Activated CD8-positive, alpha-beta memory T cell treated with anti-CD3 and anti-CD28 coated beads, Interleukin-2, amount 50 U/mL, for 4 hours (primary cell): ENCODE measurements at regions not wholly inside any gene's neighbourhood (a gene's known extent, or its start where the extent isn't known, plus 50 kb on each side); places are given as distances from the start of the nearest gene placed in this dataset.

Experiments
- DNase-seq: peaks from one replicate; pipeline ENCODE4 v3.0.0-alpha.2; 2020

DNA sequence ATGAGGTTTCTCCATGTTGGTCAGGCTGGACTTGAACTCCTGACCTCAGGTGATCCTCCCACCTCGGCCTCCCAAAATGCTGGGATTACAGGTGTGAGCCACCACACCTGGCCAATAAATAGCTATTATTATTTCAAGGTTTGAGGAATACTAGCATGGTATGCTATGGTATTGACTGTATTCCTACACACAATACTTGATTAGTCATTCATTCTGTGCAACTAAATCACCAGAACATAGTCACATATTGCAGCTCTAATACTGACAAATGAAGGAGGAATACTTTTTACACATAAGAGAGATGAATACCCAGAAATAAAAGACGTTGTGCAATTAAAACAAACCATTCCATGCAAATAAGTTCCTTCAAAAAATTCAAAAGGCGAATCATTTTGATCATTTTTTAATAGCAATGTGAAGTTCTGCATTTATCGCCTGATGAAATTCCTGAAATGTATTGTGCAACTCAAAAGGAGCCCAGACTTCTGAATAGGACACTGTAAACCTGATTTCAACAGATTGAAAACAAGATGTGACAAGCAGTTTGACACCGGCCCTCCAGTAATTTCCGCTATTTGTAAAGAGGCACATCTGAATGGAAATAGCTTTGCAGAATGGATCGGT is 687.4 kb upstream of the SEMA6A start:
- DNase-seq: no peak

DNA sequence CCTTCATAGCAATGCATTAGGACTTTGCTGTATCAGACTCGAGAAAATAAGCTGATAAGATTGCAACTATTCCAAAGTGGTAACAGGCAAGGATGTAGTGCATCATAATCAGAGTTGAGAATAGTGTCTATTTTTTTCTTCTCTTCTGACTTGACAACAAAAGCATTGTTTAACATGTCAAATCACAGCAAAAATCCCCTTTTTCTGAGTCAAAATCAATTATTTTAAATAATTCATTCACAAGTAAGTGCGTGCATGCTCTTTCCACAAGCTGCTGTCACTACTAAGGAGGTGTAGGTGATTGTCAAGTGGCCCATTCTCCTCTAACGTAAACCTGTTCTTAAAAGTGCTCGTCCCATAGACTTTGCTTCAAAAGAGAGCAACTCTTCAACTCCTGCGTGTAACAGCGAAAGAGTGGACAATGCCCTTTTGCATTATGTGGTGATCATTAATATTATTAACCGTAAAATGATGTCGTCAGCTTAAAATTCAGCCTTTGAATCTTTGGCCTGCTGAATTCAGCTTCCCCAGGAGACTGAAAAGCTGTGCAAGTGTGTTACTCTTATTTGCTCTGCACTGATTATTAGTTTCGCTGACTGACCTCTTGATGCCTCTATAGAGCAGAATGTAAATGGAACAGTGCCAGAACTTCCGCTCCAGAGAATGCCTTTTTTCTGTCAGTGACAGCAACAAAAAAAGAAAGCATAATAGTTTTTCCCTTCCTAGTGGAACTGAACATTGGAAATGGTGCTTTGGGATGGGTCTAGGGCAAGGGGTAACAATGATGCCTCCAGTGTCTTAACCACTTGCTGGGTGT is 680.8 kb upstream of the SEMA6A start:
- no peak for DNase-seq

DNA sequence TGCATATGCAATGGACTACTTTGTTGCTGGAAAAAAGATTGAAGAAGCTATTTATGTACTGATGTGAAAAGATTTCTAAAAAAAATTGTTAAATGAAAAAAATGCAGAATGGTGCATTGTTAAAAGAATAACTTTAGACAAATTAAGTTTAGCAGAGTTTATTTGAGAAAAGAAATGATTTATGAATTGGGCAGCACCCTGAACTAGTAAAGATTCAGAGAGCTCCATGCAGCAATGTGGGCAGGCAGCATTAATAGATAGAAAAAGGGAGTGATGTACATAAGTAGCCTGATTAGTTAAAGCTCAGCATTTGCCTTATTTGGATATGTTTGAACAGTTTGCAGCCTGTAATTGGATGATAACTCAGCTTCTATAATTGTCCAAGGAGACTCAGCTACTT is 677.9 kb upstream of the SEMA6A start:
- DNase-seq: no peak

DNA sequence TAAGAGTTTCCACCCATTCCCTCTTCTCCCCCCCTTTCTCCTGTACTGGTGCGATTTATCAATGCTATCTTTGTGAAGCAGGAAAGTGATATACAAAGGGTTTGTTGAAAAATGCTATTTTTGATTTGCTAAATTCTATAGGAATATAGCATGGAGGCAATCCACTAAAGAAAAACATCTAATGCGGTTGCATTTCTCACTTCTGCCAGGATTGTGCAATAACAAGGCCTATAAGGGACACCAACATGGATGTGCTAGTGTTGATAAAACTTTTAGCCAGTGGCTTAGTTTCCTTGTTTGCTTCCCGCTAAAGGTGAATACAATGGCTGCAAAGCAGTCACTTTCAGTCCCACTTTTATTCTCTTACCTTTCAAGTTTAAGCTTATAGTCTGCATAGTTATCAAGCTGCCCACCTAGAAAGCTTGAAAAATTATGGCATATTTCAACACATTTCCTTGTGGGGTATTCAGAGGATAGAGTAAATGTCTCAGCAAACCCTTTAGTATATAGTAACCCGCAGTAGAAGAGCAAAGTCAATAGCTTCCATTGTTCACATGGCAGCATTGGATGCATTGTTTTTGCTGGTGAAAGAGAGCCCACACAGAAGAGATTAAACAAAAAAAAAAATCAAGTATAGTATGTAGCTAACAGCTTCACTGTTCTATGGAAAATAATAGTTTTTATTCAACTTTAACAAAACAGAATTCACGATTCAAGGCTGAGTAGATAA is 674.6 kb upstream of the SEMA6A start:
- DNase-seq: no peak

DNA sequence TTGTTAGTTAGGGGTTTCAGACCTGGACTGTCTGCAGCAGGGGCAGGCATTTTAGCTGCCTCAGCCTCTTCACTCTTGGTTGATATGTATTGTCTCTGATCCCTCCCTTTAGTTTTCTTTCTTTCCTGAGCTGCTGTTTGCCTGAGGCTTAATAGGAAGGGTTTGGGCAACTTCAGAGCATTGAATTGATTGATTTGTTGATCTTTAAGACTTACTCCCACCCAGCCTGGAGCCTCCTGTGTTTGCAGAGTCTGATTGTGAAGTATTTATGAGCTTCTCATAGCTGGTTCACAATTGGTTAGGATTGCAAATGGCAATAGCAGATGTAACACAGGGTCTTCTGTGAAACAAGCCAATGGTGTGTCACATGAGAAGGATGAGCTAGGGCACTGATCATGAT is 671.8 kb upstream of the SEMA6A start:
- no peak for DNase-seq

DNA sequence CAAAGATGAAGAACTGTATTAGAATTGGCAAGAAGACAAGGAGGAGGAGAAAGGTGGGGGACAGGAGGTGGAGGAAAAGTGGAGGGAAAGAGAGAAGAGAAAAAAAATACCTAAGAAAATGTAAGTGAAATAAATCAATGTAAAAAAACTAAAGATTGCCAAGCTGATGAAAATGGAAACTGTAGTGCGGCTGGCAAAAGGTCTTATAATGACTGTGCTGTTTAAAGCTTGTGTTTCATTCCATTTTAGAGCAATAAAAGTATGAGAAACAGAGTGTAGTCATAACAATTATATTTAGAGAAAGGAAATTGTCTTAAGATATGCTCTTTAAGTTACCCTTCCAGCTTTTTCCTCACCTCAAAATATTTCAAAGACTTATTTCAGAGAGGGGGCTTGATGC is 670.5 kb upstream of the SEMA6A start:
- DNase-seq: no peak

DNA sequence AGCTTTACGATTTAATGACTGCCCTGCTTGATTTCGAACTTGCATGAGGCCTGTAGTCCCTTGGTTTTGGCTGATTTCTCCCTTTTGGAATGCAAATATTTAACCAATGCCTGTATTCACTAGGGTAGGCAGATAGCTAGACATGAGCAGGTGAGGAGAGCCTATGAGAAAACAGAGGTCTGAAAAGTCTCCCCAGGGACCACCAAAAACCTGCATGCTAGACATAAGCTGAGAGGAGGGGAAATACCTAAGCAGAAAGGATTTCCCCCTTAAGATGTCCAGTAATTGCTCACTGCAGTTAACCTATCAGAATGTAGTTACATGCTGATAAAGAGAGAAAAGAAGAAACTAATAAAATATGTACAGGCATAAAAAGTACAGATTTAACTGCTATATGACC is 667.4 kb upstream of the SEMA6A start:
- DNase-seq: no peak

DNA sequence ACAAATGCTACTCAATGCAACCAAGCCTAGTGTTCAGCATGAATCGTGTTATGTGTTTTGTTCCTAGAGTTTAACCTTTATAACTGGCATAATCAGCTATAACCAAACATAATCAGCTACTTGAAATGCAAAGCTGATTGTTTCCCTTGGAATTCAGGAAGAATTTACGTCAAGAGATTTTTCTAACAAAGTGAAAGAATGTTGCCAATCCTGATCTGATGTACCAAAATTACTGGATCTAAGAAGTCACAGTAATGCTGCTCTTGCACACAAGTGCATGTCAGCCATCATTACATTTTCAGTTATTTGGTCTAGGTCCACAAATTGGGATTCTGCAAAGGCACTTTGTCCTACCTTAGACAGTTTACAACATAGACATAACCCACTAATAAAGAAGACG is 662.3 kb upstream of the SEMA6A start:
- DNase-seq: no peak

DNA sequence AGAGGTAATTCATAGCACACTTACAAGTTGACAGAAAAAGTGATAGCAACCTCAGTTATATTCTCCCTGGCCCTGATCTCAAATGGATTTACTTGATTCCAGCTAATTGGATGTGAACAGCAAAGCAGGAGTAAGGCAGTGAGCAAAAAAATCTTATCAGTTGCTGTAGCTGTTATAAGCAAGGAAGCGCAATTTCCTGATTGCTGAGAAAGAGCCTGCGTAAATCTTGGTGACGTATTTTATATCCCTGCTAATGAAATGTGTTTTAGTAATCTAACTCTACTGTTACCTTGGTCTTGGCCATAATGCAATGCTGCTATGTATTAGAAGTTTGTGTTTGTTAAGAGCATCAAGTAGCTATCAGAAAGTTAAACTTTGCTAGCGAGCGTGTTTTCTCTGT is 661.2 kb upstream of the SEMA6A start:
- no peak for DNase-seq

DNA sequence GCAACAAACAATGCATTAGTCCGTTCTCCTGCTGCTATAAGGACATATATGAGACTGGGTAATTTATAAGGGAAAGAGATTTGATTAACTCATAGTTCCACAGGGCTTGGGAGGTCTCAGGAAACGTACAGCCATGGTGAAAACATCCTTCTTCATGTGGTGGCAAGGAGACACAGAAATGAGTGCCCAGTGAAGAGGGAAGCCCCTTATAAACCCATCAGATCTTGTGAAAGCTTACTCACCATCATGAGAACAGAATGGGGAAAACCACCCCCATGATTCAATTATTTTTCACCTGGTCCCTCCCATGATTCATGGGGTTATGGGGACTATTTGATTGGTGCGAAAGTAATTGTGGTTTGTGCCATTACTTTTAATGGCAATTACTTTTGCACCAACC is 655.8 kb upstream of the SEMA6A start:
- no peak for DNase-seq

DNA sequence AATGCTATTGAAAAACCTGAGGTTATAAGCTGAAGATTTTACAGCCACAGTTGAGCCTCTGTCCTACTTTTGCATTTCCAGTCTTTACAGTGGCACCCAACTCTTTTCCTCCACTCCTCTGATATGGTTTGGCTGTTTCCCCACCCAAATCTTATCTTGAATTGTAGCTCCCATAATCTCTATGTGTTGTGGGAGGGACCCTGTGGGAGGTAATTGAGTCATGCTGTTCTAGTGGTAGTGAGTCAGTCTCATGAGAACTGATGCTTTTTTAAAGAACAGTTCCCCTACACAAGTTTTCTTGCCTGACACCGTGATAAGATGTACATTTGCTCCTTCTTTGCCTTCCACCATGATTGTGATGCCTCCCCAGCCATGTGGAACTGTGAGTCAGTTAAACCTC is 646.1 kb upstream of the SEMA6A start:
- no peak for DNase-seq

DNA sequence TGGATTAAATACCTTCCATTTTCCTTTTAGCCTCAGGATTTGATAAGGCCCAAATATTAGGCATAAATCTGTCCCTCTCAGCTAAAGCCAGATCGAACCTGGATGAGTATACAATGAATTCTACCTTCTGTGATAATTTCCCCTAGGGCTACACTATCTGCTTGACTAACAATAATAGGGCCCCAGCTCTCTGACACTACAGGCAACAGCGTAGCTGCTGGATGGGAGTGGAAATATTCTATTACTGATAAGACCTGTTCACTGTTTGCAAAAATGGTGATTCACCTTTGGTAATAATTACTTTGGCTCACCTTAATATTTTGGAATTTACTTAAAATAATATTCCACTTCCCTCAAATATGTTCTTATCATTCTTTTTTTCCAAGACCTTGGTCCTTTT is 644.2 kb upstream of the SEMA6A start:
- no peak for DNase-seq

DNA sequence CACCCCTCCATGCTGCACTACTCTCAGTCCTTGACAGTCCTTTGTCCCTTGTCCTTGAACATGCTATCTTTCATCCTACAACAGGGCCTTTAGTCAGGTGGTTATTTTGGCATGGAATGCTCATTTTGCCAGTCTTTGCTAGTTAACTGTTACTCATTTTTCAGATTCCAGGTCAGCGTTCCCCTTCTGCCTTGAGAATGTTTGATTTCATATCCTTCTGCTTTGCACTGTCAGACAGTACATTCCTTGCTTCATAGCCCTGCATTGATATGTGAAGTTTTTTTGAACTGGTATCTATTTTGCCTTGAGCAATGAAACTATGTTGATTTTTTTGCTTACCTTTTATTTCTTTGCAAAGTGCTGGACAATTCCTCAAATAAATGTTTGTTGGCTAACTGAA is 638.2 kb upstream of the SEMA6A start:
- no peak for DNase-seq

DNA sequence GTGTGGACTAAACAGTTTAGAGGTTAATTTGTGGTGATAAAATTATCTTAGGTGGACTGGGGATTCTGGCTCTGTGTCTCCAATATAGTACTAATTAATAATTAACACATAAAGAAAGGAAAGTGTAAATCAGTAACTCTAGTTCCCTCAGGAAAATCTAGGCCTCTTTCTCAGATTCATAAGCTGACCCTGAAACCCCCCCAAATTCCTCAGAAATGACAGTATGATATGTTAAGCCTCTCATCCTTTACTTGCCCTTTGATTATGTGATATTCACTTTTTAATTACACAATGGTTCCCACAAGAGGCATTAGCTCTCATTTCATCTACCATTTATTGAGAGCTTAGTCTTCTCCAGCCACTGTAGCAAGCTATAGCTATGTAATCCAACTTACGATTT is 636.2 kb upstream of the SEMA6A start:
- no peak for DNase-seq

DNA sequence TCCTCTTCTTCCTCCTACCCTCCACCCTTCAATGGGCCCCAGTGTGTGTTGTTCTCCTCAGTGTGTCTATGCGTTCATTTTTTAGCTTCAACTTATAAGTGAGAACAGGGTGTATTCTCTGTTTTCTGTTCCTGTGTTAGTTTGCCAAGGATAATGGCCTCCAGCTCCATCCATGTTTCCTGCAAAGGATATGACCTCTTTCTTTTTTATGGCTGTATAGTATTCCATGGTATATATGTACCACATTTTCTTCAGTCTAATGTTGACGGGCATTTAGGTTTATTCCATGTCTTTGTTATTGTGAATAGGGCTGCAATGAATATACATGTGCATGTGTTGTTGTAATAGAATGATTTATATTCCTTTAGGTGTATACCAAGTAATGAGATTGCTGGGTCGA is 634.9 kb upstream of the SEMA6A start:
- no peak for DNase-seq

DNA sequence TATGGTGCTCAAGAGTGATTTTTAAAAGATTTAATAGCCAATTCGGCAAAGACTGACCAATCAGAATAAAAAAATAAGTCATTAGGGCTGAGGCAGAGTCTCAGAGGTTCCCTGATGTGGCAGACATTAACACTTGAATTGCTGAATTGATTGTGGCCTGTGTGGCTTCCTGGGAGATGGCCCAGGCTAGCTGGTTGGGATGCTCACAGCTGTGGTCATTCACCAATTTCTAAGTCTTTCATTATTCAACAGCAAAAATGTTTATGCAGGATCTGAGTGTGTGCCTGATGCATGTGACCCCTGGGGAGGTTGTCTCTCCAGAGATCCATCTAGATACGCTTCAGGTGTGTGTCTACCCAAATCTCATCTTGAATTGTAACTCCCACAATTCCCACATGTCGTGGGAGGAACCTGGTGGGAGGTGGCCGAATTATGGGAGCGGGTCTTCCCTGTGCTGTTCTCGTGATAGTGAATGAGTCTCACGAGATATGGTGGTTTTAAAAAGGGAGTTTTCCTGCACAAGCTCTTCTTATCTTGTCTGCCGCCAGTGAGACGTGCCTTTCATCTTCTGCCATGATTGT is 632.6 kb upstream of the SEMA6A start:
- no peak for DNase-seq

DNA sequence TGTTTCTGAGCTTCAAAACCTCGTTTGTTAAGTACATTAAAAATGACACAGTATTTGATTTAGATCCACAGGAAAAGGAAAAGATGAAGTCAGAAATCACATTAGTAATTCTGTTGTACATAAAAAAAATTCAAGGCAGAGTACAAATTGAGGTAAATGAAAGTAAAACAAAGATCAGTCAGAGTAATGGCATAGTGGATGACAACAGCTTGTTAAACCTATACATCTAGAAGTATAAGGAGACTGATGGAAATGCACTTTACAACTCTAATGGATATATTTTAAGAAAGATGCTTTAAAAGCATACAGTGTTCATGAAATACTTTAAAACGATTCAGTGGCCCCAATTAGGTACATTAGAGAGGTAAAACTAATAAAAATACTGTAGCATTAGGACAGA is 631.3 kb upstream of the SEMA6A start:
- no peak for DNase-seq

DNA sequence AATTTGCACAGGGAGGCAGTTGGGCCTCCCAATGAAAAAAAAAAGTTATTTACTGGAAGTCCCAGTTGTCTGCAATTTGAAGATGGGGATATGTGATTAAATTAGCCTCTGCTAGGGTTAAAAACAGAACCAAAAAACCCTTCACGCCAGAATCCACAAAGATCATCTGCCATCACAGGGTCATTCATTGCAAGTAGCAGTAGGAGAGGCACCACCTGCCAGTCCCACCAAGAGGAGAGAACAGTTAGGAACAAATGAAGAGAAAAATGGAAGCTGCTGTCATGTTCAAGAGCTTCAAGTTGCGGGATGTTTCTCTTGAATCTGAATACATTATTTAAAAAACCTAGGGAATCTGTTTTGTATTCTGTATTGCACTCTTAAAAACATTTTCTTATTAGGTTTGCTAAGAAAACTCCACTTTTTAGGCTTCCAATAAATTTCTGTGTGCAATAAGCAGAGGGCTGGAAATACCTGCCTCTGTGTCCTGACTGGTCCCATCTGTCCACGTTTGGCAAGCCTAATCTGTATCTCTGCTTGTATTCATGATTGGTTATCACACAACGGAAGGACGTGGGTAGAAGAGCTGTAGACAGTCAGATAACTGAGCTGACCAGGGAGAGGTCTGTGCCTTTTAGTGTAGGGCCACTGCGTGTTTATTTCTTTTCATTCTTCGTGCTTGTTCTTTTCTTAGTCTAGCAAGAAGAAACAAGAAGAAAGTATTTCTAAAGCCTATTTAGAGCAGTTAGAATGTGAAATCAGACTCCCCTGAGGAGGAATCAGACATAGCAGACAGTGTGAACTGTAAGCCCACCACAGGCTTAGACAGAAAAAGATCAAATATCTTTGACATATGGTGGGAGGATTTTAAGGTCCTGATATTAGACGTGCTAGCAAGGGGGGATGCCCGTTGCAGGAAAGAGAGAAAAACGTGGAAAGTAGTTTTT is 630.6 kb upstream of the SEMA6A start:
- DNase-seq: no peak

DNA sequence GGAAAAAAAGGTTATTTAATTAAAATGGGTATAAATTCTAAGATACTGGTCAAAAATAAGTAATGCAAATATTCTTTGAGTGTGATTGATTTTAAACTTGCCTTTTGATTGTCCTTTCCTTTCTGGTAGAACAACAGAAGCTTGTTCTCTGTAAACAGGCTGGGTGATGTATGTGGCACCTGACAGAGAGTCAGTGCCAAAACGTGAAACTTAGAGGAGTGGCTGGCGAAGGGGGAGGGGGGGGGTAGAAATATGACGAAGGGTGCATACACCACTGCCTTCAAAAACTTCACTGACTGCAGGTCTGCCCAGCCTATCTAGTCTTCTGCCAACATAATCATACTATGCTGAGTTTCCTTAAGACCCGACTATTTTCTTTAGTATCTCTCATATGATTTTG is 629.8 kb upstream of the SEMA6A start:
- DNase-seq: no peak

DNA sequence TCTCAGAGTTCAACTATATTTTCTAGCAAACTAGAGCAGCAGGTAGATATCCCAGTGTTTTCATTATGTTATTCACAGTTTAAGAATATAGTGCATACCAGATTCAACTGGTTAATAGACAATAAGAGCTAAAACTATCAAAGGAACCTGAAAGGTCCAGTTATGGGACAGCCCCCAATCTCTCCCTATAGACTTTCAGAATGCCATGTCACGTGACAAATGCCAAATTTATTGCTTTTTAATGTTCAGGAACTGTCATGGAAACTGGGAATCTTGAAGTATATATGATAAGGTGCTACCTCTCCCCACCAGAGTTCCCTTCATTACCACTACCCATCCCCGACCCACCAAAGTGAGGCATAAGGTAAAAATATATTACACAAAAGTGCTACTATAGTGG is 629.0 kb upstream of the SEMA6A start:
- DNase-seq: no peak

DNA sequence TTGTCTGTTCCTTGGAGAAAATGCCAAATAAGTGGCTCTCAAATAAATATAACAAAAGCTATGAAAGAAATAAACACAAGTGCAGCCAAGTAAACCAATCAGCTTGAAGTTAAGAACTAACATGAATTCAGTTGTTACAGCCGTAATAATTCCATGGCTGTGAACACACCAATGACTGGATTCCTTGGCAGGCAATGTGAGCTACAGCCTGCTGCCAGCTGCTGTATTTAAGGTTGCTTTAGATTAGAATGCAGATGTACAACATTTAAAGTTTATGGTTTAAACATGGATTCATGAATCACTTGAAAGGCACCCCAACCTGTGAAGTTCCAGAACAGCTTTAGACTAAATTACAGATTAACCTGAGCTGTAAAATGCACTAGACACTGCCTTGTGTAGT is 626.4 kb upstream of the SEMA6A start:
- DNase-seq: no peak

DNA sequence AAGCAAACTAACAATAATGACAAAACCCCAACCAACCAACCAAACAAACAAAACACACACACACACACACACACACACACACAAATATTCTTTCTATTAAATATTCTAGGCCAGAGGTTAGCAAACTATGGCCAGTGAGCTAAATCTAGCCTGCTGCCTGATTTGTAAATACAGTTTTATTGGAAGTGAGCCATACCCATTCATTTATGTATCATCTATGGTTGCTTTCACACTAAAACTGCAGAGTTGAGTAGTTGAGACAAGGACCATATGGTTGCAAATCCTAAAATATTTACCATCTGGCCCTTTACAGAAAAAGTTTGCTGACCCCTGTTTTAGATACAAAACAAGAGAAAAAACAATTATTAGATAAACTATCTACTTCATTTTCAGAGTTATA is 620.5 kb upstream of the SEMA6A start:
- DNase-seq: no peak

DNA sequence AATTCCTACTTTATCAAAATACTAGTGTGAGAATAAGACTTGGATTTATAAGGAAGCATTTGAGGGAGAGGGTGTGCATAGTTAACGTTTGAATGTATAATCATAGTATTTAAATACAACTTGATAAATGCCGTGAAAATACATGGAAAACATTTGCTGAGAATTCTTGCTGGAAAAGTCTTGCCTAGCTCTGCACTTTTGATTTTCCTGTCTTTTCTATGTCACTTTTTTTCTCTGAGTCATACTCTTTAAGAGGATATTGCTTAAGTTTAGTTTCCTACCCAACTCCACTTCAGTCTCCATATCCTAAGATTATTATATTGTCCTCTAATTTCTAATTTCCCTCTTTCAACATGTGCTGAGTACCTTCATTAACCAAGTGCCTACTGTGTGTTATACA is 616.6 kb upstream of the SEMA6A start:
- no peak for DNase-seq
